HG03064 (cell line): ENCODE measurements at regions not wholly inside any gene's neighbourhood (a gene's known extent, or its start where the extent isn't known, plus 50 kb on each side); places are given as distances from the start of the nearest gene placed in this dataset.
A peak's percentile ranks its signal among the peaks of the same experiment; 100 is the strongest.

Source experiments
- ATAC-seq: cut with Tn5 transposase; IDR thresholded peaks from one replicate; pipeline ENCODE4 v1.9.1; 2021; ENCODE audit warnings: low read depth; ENCODE audit not compliant: unreplicated experiment

DNA sequence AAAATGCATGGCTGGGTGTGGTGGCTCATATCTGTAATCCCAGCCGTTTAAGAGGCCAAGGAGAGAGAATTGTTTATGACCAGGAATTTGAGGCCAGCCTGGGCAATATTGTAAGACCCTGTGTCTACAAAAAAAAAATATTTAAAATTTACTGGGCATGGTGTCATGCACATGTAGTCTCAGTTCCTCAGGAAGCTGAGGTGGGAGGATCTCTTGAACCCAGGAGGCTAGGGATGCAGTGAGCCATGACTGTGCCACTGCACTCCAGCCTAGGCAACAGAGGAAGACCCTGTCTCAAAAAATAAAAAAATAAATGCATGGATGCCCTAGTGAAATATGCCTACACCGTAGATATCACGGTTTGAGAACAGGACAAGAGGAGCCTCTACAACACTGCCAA, 1331.2 kb upstream of the B3GALT2 start:
- ATAC-seq = no peak

DNA sequence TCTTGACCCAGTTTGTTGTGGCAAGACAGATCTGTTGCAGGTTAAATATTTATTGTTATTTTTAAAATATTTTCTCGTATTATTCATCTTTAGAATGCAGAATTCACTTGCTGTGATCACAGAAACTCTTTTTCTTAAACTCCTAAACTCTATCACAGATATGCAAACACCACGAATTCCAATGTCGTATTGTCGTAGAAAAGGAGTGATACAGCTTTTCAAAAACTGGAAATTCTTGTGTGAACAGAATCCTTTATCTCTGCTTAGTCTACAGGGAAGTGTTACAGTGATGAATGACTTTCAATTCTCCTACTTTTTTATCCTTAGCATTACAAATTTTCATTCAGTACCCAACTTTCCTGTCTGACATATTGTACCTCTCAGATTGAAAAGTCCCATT, 1329.5 kb upstream of the B3GALT2 start:
- no peak for ATAC-seq

DNA sequence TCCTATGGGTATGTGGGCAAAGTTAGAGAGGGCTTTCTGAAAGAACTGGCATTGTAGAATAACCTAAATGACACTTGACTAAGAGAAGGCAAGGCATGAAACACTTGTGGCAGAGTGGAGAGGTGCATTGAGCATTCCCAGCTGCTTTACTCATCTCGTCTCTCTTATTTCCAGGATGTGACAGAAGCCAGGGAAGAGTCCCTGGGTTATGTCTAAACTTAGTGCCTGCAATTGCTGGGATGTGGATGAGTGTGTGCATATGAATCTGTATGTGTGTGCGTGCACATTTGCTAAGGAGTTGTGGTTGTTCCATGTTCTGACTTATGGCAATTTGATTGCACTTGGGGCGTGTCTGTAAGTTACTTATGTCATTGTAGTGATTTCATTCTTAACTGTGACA, 1326.5 kb upstream of the B3GALT2 start:
- no peak for ATAC-seq

DNA sequence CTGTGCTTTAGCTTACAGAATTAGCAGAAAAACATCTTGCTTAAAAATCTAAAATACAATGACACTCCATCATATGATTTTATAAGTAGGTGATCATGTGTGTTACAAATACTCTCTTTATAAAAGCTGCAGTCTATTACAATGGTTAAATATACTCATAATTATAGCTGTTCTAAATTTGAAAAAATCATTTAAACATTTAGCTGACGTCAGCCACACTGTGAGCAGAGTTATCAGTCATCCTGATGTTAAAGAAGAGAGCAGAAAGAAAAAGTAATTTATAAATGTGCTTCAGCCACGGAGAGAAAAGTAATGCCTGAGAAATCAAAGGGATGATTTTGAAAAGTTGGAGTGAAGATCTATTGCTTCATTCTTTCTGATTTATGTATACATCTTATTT, 1325.9 kb upstream of the B3GALT2 start:
- ATAC-seq = no peak

DNA sequence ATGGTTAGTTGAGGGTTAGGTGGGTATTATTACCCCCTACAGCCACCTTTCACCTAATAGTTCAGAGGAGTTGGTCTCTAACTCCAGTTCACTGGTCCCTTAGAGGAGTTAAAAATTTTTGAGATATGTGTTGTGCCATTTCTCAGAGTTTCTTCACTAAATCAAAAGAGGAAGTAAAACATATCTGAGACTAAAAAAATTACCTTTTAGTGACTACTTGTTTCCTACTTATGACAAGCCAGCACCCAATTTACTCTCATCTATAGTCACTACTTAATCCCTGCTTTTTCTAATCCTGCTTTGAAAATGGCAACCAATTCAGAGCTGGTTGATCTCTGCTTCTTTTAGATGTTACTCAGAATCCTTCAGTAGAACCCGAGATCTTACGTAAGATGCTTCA, 1316.8 kb upstream of the B3GALT2 start:
- ATAC-seq = no peak

DNA sequence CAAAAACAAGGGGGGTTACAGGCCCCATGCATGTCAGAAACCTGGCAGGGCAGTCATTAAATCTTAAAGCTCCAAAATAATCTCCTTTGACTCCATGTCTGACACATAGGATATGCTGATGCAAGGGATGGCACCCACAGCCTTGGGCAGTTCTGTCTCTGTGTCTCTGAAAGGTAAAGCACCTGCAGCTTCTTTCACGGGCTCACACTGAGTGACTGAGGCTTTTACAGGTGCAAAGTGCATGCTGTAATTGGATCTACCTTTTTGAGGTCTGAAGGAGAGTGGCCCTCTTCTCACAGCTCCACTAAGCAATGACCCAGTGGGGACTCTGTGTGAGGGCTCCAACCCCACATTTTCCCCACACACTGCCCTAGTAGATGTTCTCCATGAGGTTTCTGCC, 1309.0 kb upstream of the B3GALT2 start:
- ATAC-seq = no peak

DNA sequence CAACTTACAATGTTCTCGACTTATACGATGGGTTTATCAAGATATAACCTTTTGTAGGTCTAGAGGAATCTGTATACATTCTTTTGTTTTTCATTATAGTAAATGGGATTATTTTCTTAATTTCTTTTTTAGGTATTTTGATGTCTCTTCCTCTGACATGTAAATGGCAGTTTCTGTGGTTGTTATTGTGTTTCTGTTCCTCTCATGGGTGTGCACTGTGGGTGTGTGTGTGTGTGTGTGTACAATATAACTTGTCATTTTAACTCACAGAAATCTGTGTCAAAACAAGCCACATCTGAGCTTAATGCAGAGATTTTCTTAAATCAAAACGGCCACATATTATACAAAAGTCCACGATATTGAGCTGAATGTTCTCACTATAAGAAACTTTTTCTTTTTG, 1300.8 kb upstream of the B3GALT2 start:
- ATAC-seq = no peak

DNA sequence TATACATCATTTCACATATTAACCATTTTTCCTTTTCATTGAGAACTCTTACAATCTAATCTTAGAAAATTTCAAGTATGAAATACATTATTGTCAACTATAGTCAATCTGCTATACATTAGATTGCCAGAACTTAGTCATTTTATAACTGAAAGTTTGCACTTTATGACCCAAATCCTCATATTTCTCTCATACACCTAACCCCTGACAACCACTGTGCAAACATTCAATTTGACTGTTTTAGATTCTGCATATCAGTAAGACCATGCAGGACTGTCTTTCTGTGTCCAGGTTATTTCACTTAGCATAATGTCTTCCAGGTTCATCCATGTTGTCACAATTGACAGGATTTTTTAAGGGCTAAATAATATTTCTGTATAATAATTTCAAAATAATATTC, 1299.0 kb upstream of the B3GALT2 start:
- ATAC-seq = no peak

DNA sequence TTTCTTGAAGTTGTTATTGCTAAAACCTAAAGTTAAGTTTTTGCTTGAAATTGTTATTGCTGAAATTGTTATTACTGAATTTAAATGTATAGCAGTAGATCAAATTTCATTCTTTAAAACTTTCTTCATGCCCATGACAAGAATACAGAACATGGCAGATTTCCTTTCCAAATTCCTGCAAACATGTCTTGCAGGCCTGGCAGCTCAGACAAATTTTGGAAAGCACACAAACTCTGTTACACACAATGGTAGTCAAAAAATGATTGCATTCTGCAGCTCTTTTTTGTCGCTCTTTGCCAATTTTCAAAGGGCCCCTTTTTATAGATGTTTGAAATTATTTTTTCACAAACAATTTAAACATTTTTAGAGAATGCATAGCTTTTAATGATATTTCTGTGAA, 1292.3 kb upstream of the B3GALT2 start:
- no peak for ATAC-seq

DNA sequence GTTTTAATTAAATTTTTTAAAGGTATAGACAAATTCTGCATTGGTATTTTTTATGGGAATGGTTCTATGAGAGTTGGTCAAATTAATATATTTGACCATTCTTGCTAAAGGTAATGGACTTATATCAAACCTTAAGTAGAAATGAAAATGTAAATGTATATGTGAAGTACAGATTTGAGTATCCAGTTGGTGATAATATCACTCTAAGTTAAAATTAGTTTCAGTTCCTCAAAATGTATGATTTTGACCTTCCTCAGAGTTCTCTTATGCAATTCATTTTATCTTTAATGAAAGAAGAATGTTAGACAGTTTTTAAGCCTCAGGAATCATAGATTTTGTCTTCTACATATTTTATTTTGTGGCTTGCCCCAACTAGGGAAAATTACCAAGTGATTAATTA, 1291.5 kb upstream of the B3GALT2 start:
- peak; percentile 97 for ATAC-seq

DNA sequence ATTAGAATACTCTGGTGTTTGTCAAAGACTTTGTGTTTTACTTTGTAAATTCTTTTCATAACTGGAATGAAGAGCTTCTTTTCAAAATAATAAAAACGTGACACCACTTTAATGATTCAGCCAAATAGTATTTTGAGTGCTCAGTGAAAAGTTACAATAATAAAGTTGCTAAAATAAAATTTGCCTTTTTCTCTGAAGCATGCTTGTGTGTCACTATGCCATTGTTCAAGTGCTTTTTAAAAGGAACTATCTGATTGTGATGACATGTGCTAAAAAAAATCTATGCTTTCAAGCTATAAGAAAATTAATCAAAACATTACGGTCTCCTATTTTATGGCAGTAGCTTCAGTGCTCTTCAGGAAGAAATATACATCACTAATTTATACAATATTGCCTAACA, 1290.5 kb upstream of the B3GALT2 start:
- ATAC-seq = no peak

DNA sequence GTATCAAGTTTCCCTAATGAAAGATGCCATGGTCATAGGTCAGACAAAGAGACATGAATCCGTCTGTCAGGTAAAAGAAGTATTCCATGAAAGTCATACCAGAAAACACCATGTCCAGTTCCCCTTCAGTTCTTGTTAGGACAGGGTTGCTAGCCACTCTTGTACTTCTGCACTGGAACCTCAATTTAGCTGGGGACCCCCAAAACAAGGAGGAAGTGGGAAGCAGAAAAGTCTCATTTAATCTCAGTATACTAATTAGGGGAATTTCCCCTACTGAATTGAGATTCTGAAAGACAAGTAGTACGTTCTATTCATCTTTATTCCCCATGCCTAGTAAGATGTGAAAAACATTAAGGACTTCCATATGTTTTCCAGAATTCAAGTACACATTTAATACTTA, 1289.9 kb upstream of the B3GALT2 start:
- ATAC-seq = no peak

DNA sequence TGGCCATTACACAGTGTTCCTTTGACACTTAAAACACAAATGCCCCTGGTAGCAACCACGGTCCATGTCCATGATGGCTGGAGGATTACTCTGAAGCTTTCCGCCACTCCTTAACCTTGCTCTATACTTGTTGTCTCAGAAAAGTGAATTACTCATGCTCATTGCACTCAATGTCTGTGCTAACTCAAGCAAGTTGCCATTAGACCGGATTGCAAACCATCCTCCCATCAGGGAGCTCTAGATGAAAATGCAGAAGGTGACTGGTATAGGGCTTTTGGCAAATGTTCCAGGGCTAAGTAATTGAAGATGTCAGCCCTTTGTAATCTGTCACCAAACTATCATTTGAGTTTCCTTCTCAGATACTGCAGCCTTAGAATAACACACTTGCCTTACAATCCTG, 1288.3 kb upstream of the B3GALT2 start:
- no peak for ATAC-seq

DNA sequence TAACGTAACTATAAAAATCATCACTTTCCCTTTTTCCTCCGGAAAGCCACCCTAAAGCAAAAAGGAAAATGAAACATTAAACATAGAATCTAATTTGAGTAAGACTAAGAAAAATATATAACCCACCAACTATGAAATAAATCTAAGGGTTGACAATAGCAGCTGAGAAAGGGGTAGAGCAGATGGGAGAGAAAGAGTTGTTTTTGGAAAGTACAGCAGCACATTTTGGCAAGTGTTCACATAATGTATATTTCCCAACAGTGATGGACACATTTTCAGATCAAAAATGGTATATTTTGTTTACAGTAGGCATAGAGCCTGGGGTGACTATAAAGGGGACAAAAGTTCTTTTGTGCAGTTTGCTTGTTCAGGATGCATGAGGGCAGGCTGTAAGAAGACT, 1287.4 kb upstream of the B3GALT2 start:
- no peak for ATAC-seq

DNA sequence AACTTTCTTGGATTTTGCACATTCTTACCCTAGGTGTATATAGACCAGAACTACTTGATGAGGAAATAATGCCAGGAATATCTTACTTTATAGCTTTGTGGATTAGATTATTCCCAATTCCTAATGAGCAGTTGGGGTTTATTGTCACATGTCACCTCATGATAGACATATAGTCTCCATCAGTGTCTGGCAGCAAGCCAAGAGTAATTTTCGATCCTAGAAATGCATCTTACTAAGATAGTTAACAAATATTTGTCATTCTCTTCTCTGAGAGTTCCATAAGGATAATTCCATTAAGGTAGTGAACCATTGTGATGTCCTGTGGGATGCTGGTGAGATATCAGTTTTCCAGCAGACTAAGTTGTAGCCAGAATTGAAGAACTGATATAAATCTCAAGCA, 1282.9 kb upstream of the B3GALT2 start:
- ATAC-seq = no peak

DNA sequence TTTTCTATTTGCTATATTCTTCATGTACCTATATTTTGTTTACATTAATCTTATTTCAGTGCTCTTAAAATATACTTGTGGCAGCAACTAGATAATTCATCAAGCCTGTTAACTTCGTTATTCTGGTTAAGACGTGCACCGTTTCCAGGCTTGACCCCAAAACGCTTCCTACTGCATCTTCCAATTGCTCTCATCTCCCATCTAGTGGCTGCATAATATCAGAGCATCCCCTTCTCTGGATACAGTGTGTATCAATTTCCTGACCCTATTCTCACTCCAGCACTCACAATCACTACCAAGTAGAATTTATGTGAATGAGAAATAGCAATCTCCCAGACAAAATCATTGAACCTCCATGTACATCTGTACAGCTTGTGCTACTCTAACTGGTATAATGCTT, 1280.3 kb upstream of the B3GALT2 start:
- no peak for ATAC-seq

DNA sequence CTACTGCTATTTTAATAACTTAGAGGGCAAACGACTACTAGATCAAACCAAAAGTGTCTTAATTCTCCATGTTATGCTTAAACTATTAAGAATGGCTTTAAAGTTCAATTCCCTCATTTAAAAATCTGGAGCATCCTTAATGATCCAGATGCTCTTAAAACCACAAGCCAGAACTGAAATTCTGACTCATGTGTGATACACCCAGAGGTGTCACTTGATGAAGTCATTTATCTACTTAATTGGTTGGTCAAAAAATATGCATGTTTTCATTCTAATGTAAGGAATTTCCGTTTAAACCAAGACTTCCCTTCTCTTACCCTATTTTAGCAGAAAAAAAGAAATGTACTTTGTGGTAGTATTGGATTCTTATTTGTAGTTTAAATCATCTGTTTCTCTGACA, 1261.2 kb upstream of the B3GALT2 start:
- no peak for ATAC-seq

DNA sequence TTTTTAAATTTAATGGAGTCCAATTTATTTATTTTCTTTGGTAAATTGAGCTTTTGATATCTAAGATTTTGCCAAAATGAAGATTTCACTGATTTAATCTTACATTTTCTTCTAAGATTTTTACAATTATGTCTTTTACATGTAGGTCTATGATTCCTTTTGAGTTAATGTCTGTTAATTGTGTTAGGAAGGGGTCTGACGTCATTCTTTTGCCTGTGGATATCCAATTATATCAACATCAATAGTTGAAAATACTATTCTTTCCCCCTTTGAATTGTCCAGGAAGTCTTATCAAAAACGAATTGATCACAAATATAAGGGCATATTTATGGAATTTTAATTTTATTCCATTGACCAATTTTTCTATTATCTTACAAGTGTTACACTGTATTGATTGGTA, 1258.8 kb upstream of the B3GALT2 start:
- ATAC-seq = no peak

DNA sequence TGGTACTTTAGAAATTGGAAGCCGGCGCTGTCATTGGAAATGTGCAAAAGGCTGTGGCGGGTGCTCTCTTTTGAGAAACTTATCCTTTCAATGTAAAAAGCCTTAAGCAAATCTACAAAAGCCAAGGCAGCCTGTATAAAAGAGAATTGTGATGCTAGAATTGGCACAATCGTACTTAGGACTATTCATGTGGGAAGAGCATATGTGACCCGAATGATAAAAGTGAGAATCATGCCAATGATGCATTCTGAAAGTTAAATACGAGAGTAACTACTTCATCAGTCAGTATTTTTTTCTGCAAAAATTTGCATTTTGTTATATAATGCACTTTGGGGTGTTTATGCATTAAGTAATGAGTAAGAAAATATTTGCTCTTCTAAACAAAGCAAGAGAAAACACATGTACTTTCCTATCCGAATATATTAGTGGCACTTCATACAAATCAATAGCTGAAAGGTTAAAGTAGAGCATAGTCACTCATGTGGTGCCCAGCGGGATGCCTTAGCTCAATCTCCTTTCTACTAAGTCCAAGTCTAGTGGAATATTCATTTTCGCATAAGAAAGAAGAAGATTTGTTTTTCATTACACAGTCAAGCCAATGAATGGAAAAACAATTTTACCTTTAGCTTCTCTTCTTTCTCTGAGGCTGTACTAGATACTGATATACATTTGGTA, 1256.6 kb upstream of the B3GALT2 start:
- ATAC-seq = no peak

DNA sequence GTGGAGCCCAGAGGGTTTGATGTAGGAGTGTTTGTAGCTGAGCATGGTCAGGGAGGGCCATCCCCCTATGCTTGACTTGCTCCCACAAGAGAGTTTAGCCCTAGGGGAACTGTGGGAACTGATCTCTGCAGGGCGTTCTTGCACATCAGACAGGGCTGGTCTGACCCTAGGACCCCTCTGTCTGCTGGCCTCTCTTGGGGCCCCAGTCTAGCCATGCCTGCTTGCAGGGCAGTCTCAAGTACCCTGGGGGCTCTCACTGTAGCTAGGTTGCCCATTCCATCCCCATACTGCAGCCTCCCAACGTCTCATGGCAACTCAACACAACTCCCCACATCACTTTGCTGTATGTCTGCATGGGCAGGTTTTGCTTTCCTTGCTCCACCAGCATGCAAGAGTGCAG, 1250.7 kb upstream of the B3GALT2 start:
- no peak for ATAC-seq

DNA sequence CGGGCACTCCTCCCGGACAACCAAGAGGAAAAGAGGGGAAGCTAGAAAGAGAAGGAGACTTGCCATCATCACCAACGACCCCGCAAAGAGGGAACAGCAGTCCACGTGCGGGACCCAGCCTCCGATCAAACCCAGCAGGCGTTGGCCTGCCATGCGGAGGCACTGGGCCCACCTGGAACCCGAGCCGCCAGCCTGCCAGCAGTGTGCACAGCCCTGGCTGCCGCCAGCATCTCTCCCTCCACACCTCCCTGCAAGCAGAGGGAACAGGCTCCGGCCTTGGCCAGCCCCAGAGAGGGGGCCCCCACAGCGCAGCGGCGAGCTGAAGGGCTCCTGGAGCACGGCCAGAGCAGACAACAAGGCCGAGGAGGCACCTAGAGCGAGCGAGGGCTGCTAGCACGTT, 1244.7 kb upstream of the B3GALT2 start:
- no peak for ATAC-seq

DNA sequence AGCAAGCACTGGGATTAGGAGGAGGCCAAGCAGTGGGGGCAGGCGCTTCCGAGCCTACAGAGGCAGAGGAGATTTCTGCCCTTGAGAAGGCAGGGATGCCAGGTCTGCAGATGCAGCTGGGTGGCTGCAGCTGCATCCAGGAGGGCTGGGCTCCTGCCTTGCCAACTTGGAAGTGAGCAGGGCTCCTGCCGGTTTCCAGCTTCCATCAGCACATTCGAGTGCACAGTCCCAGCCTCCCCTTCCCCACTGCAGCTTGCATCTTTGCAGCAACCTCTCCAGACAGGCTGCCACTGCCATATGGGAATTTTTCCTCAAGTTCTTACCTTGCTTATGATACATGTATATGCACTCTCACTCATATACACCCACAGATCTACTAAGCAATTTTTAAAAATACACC, 1234.3 kb upstream of the B3GALT2 start:
- no peak for ATAC-seq

DNA sequence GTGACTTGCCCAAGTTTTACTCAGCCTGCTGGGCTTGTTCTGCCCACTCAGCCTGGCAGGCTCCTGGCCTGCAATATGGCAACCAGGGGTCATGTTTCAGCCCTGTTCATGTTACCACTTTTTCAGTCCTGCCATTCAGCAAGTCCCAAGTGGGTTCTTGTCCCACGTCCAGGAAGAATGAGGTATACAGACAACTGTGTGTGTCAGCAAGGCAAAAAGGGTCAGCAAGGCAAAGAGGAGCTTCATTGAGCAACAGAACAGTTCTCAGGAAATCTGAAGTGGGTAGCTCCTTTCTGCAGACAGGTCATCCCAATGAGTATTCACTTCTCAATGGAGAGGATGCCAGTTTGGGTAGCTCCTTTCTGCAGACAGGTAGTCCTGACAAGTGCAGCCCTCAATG, 1233.3 kb upstream of the B3GALT2 start:
- no peak for ATAC-seq
